B cell (primary cell): ENCODE measurements at regions not wholly inside any gene's neighbourhood (a gene's known extent, or its start where the extent isn't known, plus 50 kb on each side); places are given as distances from the start of the nearest gene placed in this dataset.

Source experiments
- ATAC-seq: fragments of 200-7000 bp; cut with Tn5 transposase; one replicate; pipeline ENCODE4 v1.10.0; 2021; ENCODE audit warnings: low read depth, mild to moderate bottlenecking, moderate number of reproducible peaks, moderate library complexity
- CTCF ChIA-PET: fragments of 350-600 bp; sonication (Branson Sonifier 250); formaldehyde crosslinking; loops from one replicate; lab custom pipeline; 2021; ENCODE audit warnings: antibody characterized with exemption, inconsistent platforms; lab: Charles Lee
- POLR2A ChIA-PET: fragments of 350-600 bp; sonication (Branson Sonifier 250); formaldehyde crosslinking; loops from one replicate; lab custom pipeline; 2021; ENCODE audit warnings: antibody characterized with exemption; lab: Charles Lee
- DNase-seq: peaks from one replicate; pipeline ENCODE4 v3.0.0; 2013
- H2AFZ ChIP-seq: 2 replicates; pipeline ENCODE4 v1.6.1; 2012; ENCODE audit warnings: mild to moderate bottlenecking, low read depth, low read length; ENCODE audit not compliant: insufficient read depth, poor library complexity, severe bottlenecking
- H3K27ac ChIP-seq, 2 donors: 1 replicate in 1 of 2; 2 replicates in 1 of 2; pipeline ENCODE4 v1.5.1; 2012 to 2013; ENCODE audit warnings: low read length in 2 of 2, mild to moderate bottlenecking in 2 of 2, moderate library complexity in 1 of 2
- H3K27me3 ChIP-seq, 4 experiments: fragments of 200-600 bp in 1 of 4; sonication (generic) in 1 of 4; replicated peaks in 1 of 4; 1 replicate in 2 of 4; 2 replicates in 2 of 4; pipeline versions ENCODE4 v1.6.1 to v1.7.0; 2013 to 2016; ENCODE audit warnings: low read length in 3 of 4, mild to moderate bottlenecking in 2 of 4, mixed read lengths in 1 of 4, moderate library complexity in 1 of 4; ENCODE audit not compliant: insufficient read depth in 4 of 4, control insufficient read depth in 3 of 4; ENCODE audit errors: control extremely low read depth in 1 of 4
- H3K36me3 ChIP-seq, 2 experiments: replicated peaks in 1 of 2; 1 replicate in 1 of 2; 2 replicates in 1 of 2; pipeline versions ENCODE4 v1.6.1 to v1.7.1; 2013; ENCODE audit warnings: low read length in 1 of 2; ENCODE audit not compliant: insufficient read depth in 2 of 2, control insufficient read depth in 1 of 2; ENCODE audit errors: control extremely low read depth in 1 of 2, extremely low read depth in 1 of 2
- H3K4me1 ChIP-seq, 2 donors: fragments of 200-600 bp in 1 of 2; sonication (generic) in 1 of 2; 1 replicate in 1 of 2; 2 replicates in 1 of 2; pipeline versions ENCODE4 v1.5.1 to v1.6.1; 2013 to 2017; ENCODE audit warnings: low read length in 2 of 2; ENCODE audit not compliant: control insufficient read depth in 2 of 2, insufficient read depth in 2 of 2
- H3K4me2 ChIP-seq: replicated peaks from 2 replicates; pipeline ENCODE3; 2012; ENCODE audit warnings: mild to moderate bottlenecking, low read depth, low read length; ENCODE audit not compliant: poor library complexity, severe bottlenecking
- H3K4me3 ChIP-seq, 5 experiments: fragments of 200-600 bp in 1 of 5; sonication (generic) in 1 of 5; 1 replicate in 3 of 5; 2 replicates in 2 of 5; pipeline versions ENCODE4 v1.5.1 to v1.7.0; 2011 to 2016; ENCODE audit warnings: low read length in 4 of 5, mild to moderate bottlenecking in 4 of 5, low read depth in 2 of 5, control low read depth in 1 of 5, moderate library complexity in 1 of 5; ENCODE audit not compliant: insufficient read depth in 1 of 5; ENCODE audit errors: control extremely low read depth in 1 of 5, extremely low read depth in 1 of 5
- H3K79me2 ChIP-seq: fragments of 200-600 bp; sonication (generic); one replicate; pipeline ENCODE4 v1.6.0; 2016; ENCODE audit warnings: low read length; ENCODE audit not compliant: control insufficient read depth, insufficient read depth
- H3K9ac ChIP-seq: fragments of 200-600 bp; sonication (generic); 2 replicates; pipeline ENCODE4 v1.6.1; 2017; ENCODE audit warnings: mild to moderate bottlenecking, low read length, moderate library complexity
- H3K9me3 ChIP-seq, 3 donors: one replicate each; pipeline versions ENCODE4 v1.6.1 to v1.7.1; 2013; ENCODE audit warnings: low read length in 2 of 3; ENCODE audit not compliant: control insufficient read depth in 2 of 3, insufficient read depth in 1 of 3; ENCODE audit errors: control extremely low read depth in 1 of 3
- H4K20me1 ChIP-seq: 2 replicates; pipeline ENCODE4 v1.6.0; 2012; ENCODE audit warnings: mild to moderate bottlenecking, low read length; ENCODE audit not compliant: insufficient read depth, control insufficient read depth, poor library complexity, severe bottlenecking
- H3K27ac Mint-ChIP-seq: one replicate; pipeline ENCODE4 v1.8.0; 2021; ENCODE audit warnings: mixed read lengths
- H3K27me3 Mint-ChIP-seq: one replicate; pipeline ENCODE4 v1.8.0; 2021; ENCODE audit warnings: mixed read lengths
- H3K4me1 Mint-ChIP-seq: one replicate; pipeline ENCODE4 v1.8.0; 2021; ENCODE audit warnings: mixed read lengths
- H3K4me3 Mint-ChIP-seq: one replicate; pipeline ENCODE4 v1.8.0; 2021; ENCODE audit warnings: mixed read lengths
- H3K9me3 Mint-ChIP-seq: one replicate; pipeline ENCODE4 v1.8.0; 2022; ENCODE audit warnings: mixed read lengths; ENCODE audit not compliant: insufficient read depth
- EZH2 ChIP-seq: IDR thresholded peaks from 2 replicates; pipeline ENCODE4 v1.6.1; 2012; ENCODE audit warnings: borderline replicate concordance, low read depth, mild to moderate bottlenecking, moderate library complexity, low read length; ENCODE audit not compliant: insufficient read depth, poor library complexity, severe bottlenecking
- WGBS: methylation state at CpG from one replicate; pipeline ENCODE4 v1.1.5; 2013; ENCODE audit warnings: missing lambda C conversion rate; ENCODE audit not compliant: insufficient coverage; 5-methylcytosine and 5-hydroxymethylcytosine counted together
- intact Hi-C: fragments of 100-400 bp; cut with micrococcal nuclease; formaldehyde crosslinking; loops from one replicate; pipeline ENCODE4 v1.10.0; 2022
- TF ChIP-seq, protein P1 (sequence below): fragments of 200-600 bp; IDR thresholded peaks from one replicate; pipeline ENCODE4 v1.8.0; 2022; ENCODE audit warnings: antibody characterized with exemption, mild to moderate bottlenecking

- CTCF ChIA-PET = no interaction called here
- H3K4me3 ChIP-seq = no peak overlapping the region
- H3K36me3 ChIP-seq = no peaks in the 10 kb centered on the region
- no peak overlapping the region for H3K9ac ChIP-seq
- H2AFZ ChIP-seq = no peak overlapping the region
- intact Hi-C loops = no loop called here
- no peaks in the 10 kb centered on the region for H3K4me1 Mint-ChIP-seq
- TF ChIP-seq, protein P1, sequence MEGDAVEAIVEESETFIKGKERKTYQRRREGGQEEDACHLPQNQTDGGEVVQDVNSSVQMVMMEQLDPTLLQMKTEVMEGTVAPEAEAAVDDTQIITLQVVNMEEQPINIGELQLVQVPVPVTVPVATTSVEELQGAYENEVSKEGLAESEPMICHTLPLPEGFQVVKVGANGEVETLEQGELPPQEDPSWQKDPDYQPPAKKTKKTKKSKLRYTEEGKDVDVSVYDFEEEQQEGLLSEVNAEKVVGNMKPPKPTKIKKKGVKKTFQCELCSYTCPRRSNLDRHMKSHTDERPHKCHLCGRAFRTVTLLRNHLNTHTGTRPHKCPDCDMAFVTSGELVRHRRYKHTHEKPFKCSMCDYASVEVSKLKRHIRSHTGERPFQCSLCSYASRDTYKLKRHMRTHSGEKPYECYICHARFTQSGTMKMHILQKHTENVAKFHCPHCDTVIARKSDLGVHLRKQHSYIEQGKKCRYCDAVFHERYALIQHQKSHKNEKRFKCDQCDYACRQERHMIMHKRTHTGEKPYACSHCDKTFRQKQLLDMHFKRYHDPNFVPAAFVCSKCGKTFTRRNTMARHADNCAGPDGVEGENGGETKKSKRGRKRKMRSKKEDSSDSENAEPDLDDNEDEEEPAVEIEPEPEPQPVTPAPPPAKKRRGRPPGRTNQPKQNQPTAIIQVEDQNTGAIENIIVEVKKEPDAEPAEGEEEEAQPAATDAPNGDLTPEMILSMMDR = no peak
- TF ChIP-seq EZH2 = no peak
- H3K27me3 Mint-ChIP-seq = no peaks in the 10 kb centered on the region
- no peaks in the 10 kb centered on the region for H4K20me1 ChIP-seq
- H3K9me3 Mint-ChIP-seq = peaks cover 6% of the 10 kb centered on the region
- H3K27me3 ChIP-seq = no peaks in the 10 kb centered on the region
- no peak for ATAC-seq
- no peaks in the 10 kb centered on the region for H3K4me1 ChIP-seq
- POLR2A ChIA-PET = no interaction called here
- H3K27ac ChIP-seq = no peak overlapping the region
- no peak overlapping the region for H3K4me3 Mint-ChIP-seq
- H3K79me2 ChIP-seq = no peaks in the 10 kb centered on the region
- H3K4me2 ChIP-seq = no peak overlapping the region
- H3K9me3 ChIP-seq = peaks cover 0 to 3% (median 0%) of the 10 kb centered on the region in 3 donors
- H3K27ac Mint-ChIP-seq = no peak overlapping the region
- no peak for DNase-seq
These were observed 809.0 kb upstream of the SLITRK5 start for GRCh38 chr13:86862137-86862536.

DNA sequence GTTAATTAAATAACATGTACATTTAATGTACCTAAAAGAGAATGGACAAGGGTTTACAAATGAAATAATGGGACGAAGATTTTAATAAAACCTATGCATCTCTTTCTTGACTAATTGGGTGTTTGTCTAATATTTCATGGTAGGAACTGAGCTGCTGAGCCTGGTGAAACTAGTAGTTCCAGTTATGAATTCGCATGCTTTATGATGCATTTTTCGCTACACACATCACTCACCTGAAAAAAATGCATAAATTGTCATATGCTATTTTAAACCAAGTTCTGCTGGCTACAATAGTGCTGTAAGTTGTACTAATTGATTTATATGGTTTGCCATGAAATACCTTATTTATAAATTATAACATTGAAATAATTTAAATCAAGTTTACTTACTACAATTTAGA is 806.8 kb upstream of the SLITRK5 start:
- Histone ChIP-seq H3K9me3 (peaks cover 0 to 3% (median 0%) of the 10 kb centered on the region in 3 donors), H3K4me1 (no peaks in the 10 kb centered on the region), H3K36me3 (no peaks in the 10 kb centered on the region), H3K9ac (no peak overlapping the region), H3K27ac (no peak overlapping the region), H3K4me2 (no peak overlapping the region), H4K20me1 (no peaks in the 10 kb centered on the region), H3K27me3 (no peaks in the 10 kb centered on the region), H2AFZ (no peak overlapping the region), H3K79me2 (no peaks in the 10 kb centered on the region), H3K4me3 (no peak overlapping the region)
- no peak overlapping the region for H3K4me3 Mint-ChIP-seq
- peaks cover 6% of the 10 kb centered on the region for H3K9me3 Mint-ChIP-seq
- WGBS = no CpG with 5 or more reads among the region's 3 CpGs
- intact Hi-C loops = no loop called here
- no peak for ATAC-seq
- H3K27me3 Mint-ChIP-seq = no peaks in the 10 kb centered on the region
- TF ChIP-seq, protein P1 = no peak
- TF ChIP-seq EZH2 = no peak
- no peaks in the 10 kb centered on the region for H3K4me1 Mint-ChIP-seq
- ChIA-PET POLR2A (no interaction called here), CTCF (no interaction called here)
- no peak overlapping the region for H3K27ac Mint-ChIP-seq
- DNase-seq = no peak
